Transverse colon (tissue), 3 donors: ENCODE measurements at regions not wholly inside any gene's neighbourhood (a gene's known extent, or its start where the extent isn't known, plus 50 kb on each side); places are given as distances from the start of the nearest gene placed in this dataset.

Experiments
- CTCF ChIP-seq, 5 experiments: fragments of 200-600 bp in 3 of 5; fragments of 450-650 bp in 2 of 5; sonication (generic) in 3 of 5; IDR thresholded peaks; 1 replicate in 2 of 5; 2 replicates in 3 of 5; pipeline ENCODE4 v1.5.1; 2016 to 2017; ENCODE audit warnings: antibody characterized with exemption in 5 of 5, inconsistent platforms in 3 of 5, mild to moderate bottlenecking in 2 of 5, moderate library complexity in 1 of 5
- EP300 ChIP-seq: sonication (generic); formaldehyde crosslinking; IDR thresholded peaks from one replicate; pipeline ENCODE4 v1.6.1; 2017; ENCODE audit warnings: antibody characterized with exemption, low read depth
- POLR2A ChIP-seq: fragments of 450-650 bp; IDR thresholded peaks from one replicate; pipeline ENCODE4 v1.6.1; 2016; ENCODE audit warnings: antibody characterized with exemption, mild to moderate bottlenecking, moderate library complexity

- TF ChIP-seq POLR2A (no peak), CTCF (IDR thresholded peaks at IDR 0.05) (no peak), EP300 (no peak)
These were observed 735.9 kb upstream of the NUDT12 start for GRCh38 chr5:104298518-104298917.
